ENCODE measurements at regions not wholly inside any gene's neighbourhood (a gene's known extent, or its start where the extent isn't known, plus 50 kb on each side); places are given as distances from the start of the nearest gene placed in this dataset.

DNA sequence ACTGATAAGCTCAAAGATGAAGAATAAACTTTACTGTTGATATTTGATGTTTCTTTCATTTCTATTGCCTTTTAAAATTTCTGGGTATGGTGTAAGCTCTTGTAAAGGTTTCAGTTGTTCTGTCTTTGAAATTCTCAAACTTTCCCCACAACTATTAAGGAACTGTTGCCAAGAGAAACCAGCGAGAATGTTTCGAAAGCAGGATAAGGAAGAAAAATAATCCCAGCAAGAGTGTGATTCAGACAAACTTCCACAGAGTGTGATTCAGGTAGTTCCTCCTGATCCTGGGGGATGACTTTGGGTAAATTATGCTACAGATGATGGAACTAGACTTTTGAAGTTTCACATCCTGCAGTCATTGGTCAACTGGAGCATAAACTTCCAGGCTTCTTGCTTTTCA is 632.0 kb downstream of the NSUN3 start:
- TF ChIP-seq, protein P1, sequence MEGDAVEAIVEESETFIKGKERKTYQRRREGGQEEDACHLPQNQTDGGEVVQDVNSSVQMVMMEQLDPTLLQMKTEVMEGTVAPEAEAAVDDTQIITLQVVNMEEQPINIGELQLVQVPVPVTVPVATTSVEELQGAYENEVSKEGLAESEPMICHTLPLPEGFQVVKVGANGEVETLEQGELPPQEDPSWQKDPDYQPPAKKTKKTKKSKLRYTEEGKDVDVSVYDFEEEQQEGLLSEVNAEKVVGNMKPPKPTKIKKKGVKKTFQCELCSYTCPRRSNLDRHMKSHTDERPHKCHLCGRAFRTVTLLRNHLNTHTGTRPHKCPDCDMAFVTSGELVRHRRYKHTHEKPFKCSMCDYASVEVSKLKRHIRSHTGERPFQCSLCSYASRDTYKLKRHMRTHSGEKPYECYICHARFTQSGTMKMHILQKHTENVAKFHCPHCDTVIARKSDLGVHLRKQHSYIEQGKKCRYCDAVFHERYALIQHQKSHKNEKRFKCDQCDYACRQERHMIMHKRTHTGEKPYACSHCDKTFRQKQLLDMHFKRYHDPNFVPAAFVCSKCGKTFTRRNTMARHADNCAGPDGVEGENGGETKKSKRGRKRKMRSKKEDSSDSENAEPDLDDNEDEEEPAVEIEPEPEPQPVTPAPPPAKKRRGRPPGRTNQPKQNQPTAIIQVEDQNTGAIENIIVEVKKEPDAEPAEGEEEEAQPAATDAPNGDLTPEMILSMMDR (IDR thresholded peaks at IDR 0.05; ENCODE audit: insufficient read depth, low read depth, low read length): no peak
- Histone ChIP-seq H3K27me3 (ENCODE audit: control insufficient read depth, insufficient read depth, low read length) (no peaks in the 10 kb centered on the region), H3K4me3 (ENCODE audit: low read depth, low read length) (no peak overlapping the region), H3K36me3 (ENCODE audit: control insufficient read depth, insufficient read depth, low read length) (no peaks in the 10 kb centered on the region)
- ChIA-PET POLR2A (no interaction called here), CTCF (no interaction called here)
- DNase-seq (ENCODE audit: low read depth): no peak

DNA sequence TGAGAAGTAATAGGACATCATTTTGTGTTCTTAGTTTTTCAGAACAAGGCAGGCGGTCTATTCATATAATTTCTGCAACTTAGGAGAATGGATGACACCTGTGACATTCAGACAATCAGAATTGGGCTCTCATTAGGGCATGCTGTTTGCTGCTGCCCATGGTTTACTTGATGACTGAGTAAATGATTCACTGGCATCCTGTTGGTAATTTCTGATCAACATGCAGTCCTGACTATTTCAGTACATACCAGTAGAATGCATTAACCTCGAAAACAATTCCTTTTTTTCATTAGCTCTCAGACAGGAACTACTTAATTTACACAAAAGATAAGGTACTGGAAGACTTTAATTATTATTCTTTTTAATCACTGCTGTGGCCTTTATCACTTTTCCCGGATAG is 641.6 kb downstream of the NSUN3 start:
- no peak for DNase-seq (ENCODE audit: low read depth)
- ChIA-PET POLR2A (no interaction called here), CTCF (no interaction called here)
- Histone ChIP-seq H3K4me3 (ENCODE audit: low read depth, low read length) (no peak overlapping the region), H3K27me3 (ENCODE audit: control insufficient read depth, insufficient read depth, low read length) (no peaks in the 10 kb centered on the region), H3K36me3 (ENCODE audit: control insufficient read depth, insufficient read depth, low read length) (no peaks in the 10 kb centered on the region)
- TF ChIP-seq, protein P1 (IDR thresholded peaks at IDR 0.05; ENCODE audit: insufficient read depth, low read depth, low read length): no peak

DNA sequence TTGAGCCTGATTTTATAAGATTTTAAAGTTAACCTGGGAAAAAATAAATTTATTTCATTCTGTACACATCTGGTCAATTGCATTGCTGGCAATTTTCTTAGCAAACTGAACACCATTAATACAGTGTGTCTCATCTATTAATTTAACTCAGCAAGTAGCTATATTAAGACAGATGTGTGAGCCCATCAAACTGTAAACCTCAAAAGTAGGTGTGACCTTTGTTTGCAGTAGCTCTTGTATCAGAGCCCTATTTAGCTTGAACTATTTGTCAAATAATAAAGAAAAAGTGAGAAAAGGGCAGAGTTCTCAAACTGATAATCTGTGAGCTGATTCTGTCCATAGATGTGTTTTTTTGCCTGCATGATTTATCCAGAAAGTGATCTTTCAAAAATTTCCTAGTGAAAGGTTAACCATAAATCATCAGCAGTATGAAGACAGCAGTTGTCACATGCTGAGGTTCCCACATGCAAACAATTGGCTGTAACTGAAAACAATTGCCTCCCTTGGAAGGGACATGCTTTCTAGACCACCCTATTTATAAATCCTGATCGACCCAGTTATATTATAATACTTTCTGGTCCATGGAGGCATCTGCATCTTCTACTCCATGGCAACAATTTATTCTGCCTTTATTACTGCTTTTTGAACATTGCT is 646.5 kb downstream of the NSUN3 start:
- no peak overlapping the region for H3K4me3 ChIP-seq (ENCODE audit: low read depth, low read length)
- DNase-seq (ENCODE audit: low read depth): no peak
- H3K27me3 ChIP-seq (ENCODE audit: control insufficient read depth, insufficient read depth, low read length): no peaks in the 10 kb centered on the region
- ChIA-PET CTCF (no interaction called here), POLR2A (no interaction called here)
- TF ChIP-seq, protein P1 (IDR thresholded peaks at IDR 0.05; ENCODE audit: insufficient read depth, low read depth, low read length): no peak
- no peaks in the 10 kb centered on the region for H3K36me3 ChIP-seq (ENCODE audit: control insufficient read depth, insufficient read depth, low read length)

DNA sequence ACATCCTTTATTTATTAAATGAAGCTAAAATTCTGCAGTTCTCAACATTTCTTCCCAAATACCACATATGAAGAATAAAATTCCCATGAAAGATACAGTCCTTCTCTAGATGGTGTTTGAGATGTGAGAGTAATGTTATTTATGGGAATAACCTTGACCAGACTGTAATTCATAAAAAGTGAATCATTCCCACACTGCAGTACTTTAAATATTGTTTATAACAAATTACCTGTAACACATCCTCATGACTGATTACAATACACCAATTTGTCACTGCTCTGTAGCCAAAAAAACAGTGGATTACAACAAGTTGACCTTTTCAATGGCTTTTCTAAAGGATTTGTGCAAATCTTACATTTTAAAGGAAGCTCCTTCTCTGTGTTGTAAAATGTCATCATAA is 651.3 kb downstream of the NSUN3 start:
- ChIA-PET CTCF (no interaction called here), POLR2A (no interaction called here)
- Histone ChIP-seq H3K36me3 (ENCODE audit: control insufficient read depth, insufficient read depth, low read length) (no peaks in the 10 kb centered on the region), H3K27me3 (ENCODE audit: control insufficient read depth, insufficient read depth, low read length) (no peaks in the 10 kb centered on the region), H3K4me3 (ENCODE audit: low read depth, low read length) (no peak overlapping the region)
- no peak for DNase-seq (ENCODE audit: low read depth)
- TF ChIP-seq, protein P1 (IDR thresholded peaks at IDR 0.05; ENCODE audit: insufficient read depth, low read depth, low read length): no peak

DNA sequence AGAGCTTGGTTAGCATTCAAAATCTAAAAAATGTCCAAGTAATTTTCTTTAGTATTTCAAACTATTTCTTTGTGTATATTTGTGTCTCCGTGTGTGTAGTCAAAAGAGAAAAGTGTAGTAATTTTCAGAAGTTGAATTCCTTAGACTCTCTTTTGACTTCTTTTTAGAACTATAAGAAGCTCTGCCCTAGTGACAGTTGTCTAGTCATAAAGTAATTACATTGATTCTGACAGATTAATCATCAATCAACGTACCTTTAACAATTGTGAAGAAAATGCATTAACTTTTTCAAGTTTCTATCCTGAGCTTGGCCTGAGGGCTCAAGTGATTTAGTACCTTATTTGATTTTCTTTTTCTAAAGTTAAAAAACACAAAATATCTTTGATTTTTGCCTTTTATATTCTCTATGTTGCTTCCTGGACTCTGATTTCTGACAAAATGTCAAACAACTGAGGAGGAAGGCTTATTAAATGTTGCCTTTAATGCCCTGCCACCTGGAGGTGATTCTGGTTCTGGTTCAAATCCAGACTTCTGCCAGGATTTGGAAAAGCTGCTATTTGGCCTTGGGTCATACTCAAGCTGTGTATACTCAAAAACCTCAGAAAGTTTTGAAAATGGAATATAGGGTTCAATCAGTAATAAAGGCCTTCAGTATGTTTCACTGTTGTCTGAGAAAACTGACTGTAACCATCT is 653.6 kb downstream of the NSUN3 start:
- ChIA-PET CTCF (no interaction called here), POLR2A (no interaction called here)
- Histone ChIP-seq H3K27me3 (ENCODE audit: control insufficient read depth, insufficient read depth, low read length) (no peaks in the 10 kb centered on the region), H3K4me3 (ENCODE audit: low read depth, low read length) (no peak overlapping the region), H3K36me3 (ENCODE audit: control insufficient read depth, insufficient read depth, low read length) (no peaks in the 10 kb centered on the region)
- DNase-seq (ENCODE audit: low read depth): no peak
- TF ChIP-seq, protein P1 (IDR thresholded peaks at IDR 0.05; ENCODE audit: insufficient read depth, low read depth, low read length): no peak

Data from BJ (cell line).